ENCODE measurements at regions not wholly inside any gene's neighbourhood (a gene's known extent, or its start where the extent isn't known, plus 50 kb on each side); places are given as distances from the start of the nearest gene placed in this dataset.

- ATAC-seq (no peak), DNase-seq (no peak)
- ChIA-PET CTCF (no interaction called here), POLR2A (no interaction called here)
- H3K4me1 Mint-ChIP-seq (ENCODE audit: low read depth), result no peaks in the 10 kb centered on the region
- H3K4me3 Mint-ChIP-seq, result no peak overlapping the region
- TF ChIP-seq CTCF (IDR thresholded peaks at IDR 0.05), result no peak
- no peaks in the 10 kb centered on the region for H3K27me3 Mint-ChIP-seq
- H3K9me3 Mint-ChIP-seq, result peaks cover 5% of the 10 kb centered on the region
- intact Hi-C loops (cut with micrococcal nuclease), result no loop called here
- H3K27ac Mint-ChIP-seq, result no peak overlapping the region
- no peaks in the 10 kb centered on the region for H3K36me3 Mint-ChIP-seq (ENCODE audit: low read depth)
These were observed 653.3 kb upstream of the FOXG1 start for GRCh38 chr14:28113311-28113710.

GRCh38 chr14:28116716-28117115 lies 649.9 kb upstream of the FOXG1 start:
- intact Hi-C loops (cut with micrococcal nuclease), result no loop called here

GRCh38 chr14:28119849-28120248 lies 646.7 kb upstream of the FOXG1 start:
- ATAC-seq (no peak), DNase-seq (no peak)
- CTCF ChIA-PET, result no interaction called here
- intact Hi-C loops (cut with micrococcal nuclease), result no loop called here
- H3K36me3 Mint-ChIP-seq (ENCODE audit: low read depth), result no peaks in the 10 kb centered on the region
- POLR2A ChIA-PET, result no interaction called here
- no peak for TF ChIP-seq CTCF (IDR thresholded peaks at IDR 0.05)
- no peaks in the 10 kb centered on the region for H3K27me3 Mint-ChIP-seq
- H3K4me1 Mint-ChIP-seq (ENCODE audit: low read depth), result no peaks in the 10 kb centered on the region
- H3K9me3 Mint-ChIP-seq, result peaks cover 21% of the 10 kb centered on the region
- H3K4me3 Mint-ChIP-seq, result no peak overlapping the region
- no peak overlapping the region for H3K27ac Mint-ChIP-seq

More at GRCh38 chr14:28116716-28117115, 649.9 kb upstream of the FOXG1 start:
- no peak for DNase-seq
- no peaks in the 10 kb centered on the region for H3K36me3 Mint-ChIP-seq (ENCODE audit: low read depth)
- TF ChIP-seq CTCF (IDR thresholded peaks at IDR 0.05), result no peak
- no peaks in the 10 kb centered on the region for H3K27me3 Mint-ChIP-seq
- ChIA-PET POLR2A (no interaction called here), CTCF (no interaction called here)
- no peak overlapping the region for H3K27ac Mint-ChIP-seq
- ATAC-seq, result no peak
- H3K4me3 Mint-ChIP-seq, result no peak overlapping the region
- no peaks in the 10 kb centered on the region for H3K4me1 Mint-ChIP-seq (ENCODE audit: low read depth)
- H3K9me3 Mint-ChIP-seq, result peaks cover 12% of the 10 kb centered on the region

- no peaks in the 10 kb centered on the region for H3K27me3 Mint-ChIP-seq
- DNase-seq (no peak), ATAC-seq (no peak)
- H3K9me3 Mint-ChIP-seq, result peaks cover 19% of the 10 kb centered on the region
- H3K4me1 Mint-ChIP-seq (ENCODE audit: low read depth), result no peaks in the 10 kb centered on the region
- POLR2A ChIA-PET, result interaction anchor here (0.6 kb wide), 1 partner anchor 8 kb away, joined by 3 read pairs; no protein-coding TSS in a partner anchor
- TF ChIP-seq CTCF (IDR thresholded peaks at IDR 0.05), result no peak
- no peaks in the 10 kb centered on the region for H3K36me3 Mint-ChIP-seq (ENCODE audit: low read depth)
- no peak overlapping the region for H3K27ac Mint-ChIP-seq
- no peak overlapping the region for H3K4me3 Mint-ChIP-seq
- intact Hi-C loops (cut with micrococcal nuclease), result no loop called here
- CTCF ChIA-PET, result no interaction called here
These were observed 646.2 kb upstream of the FOXG1 start for GRCh38 chr14:28120391-28120790.

- no peaks in the 10 kb centered on the region for H3K36me3 Mint-ChIP-seq (ENCODE audit: low read depth)
These were observed 644.9 kb upstream of the FOXG1 start for GRCh38 chr14:28121512-28122297.

More at GRCh38 chr14:28121512-28122297, 644.9 kb upstream of the FOXG1 start:
- no peak for TF ChIP-seq CTCF (IDR thresholded peaks at IDR 0.05)
- H3K27me3 Mint-ChIP-seq, result no peaks in the 10 kb centered on the region
- ChIA-PET POLR2A (interaction anchor here (0.5 kb wide), 1 partner anchor 126 kb away, joined by 3 read pairs; no protein-coding TSS in a partner anchor), CTCF (no interaction called here)
- intact Hi-C loops (cut with micrococcal nuclease), result no loop called here
- H3K27ac Mint-ChIP-seq, result no peak overlapping the region
- no peak overlapping the region for H3K4me3 Mint-ChIP-seq
- DNase-seq, result no peak
- H3K9me3 Mint-ChIP-seq, result peaks cover 16% of the 10 kb centered on the region
- H3K4me1 Mint-ChIP-seq (ENCODE audit: low read depth), result no peaks in the 10 kb centered on the region
- ATAC-seq, result no peak

All from activated CD8-positive, alpha-beta T cell treated with anti-CD3 and anti-CD28 coated beads for 36 hours (primary cell).